H1 (cell line): ENCODE measurements at regions not wholly inside any gene's neighbourhood (a gene's known extent, or its start where the extent isn't known, plus 50 kb on each side); places are given as distances from the start of the nearest gene placed in this dataset.

ENCODE experiments used
- CTCF ChIA-PET: fragments of 300-600 bp; sonication (Branson Sonifier 250); formaldehyde crosslinking; loops from one replicate; lab custom pipeline; 2021; ENCODE audit not compliant: partially characterized antibody; lab: Charles Lee
- POLR2A ChIA-PET: fragments of 300-600 bp; sonication (Branson Sonifier 250); formaldehyde crosslinking; loops from one replicate; lab custom pipeline; 2021; ENCODE audit warnings: inconsistent platforms; ENCODE audit not compliant: partially characterized antibody; lab: Charles Lee
- DNase-seq, 2 experiments: peaks; one replicate each; pipeline versions ENCODE4 v3.0.0 to v3.0.0-alpha.2; 2010 to 2022; ENCODE audit warnings: low spot score in 2 of 2, low read depth in 1 of 2, mixed read lengths in 1 of 2
- FAIRE-seq: peaks from 2 replicates; lab custom pipeline; 2011; peaks lifted over from hg19 to GRCh38; lab: Jason Lieb, UNC
- H2AFZ ChIP-seq: 2 replicates; pipeline ENCODE4 v1.8.1; 2012; ENCODE audit warnings: low read length, inconsistent platforms
- H2AK5ac ChIP-seq: 2 replicates; pipeline ENCODE4 v1.6.1; 2013; ENCODE audit warnings: low read depth, low read length
- H2BK120ac ChIP-seq: replicated peaks from 2 replicates; pipeline ENCODE3; 2013; ENCODE audit warnings: low read depth, low read length, inconsistent platforms
- H2BK12ac ChIP-seq: 2 replicates; pipeline ENCODE4 v1.6.1; 2013; ENCODE audit warnings: low read depth, low read length
- H2BK15ac ChIP-seq: 2 replicates; pipeline ENCODE4 v1.6.1; 2013; ENCODE audit warnings: low read length
- H2BK20ac ChIP-seq: 2 replicates; pipeline ENCODE4 v1.6.1; 2013; ENCODE audit warnings: low read length
- H2BK5ac ChIP-seq: 2 replicates; pipeline ENCODE4 v1.6.1; 2013; ENCODE audit warnings: low read depth, low read length
- H3K14ac ChIP-seq: 2 replicates; pipeline ENCODE4 v1.6.1; 2013; ENCODE audit warnings: inconsistent platforms; ENCODE audit not compliant: insufficient read length
- H3K18ac ChIP-seq: 2 replicates; pipeline ENCODE4 v1.6.1; 2013; ENCODE audit warnings: low read length; ENCODE audit errors: extremely low read depth
- H3K23ac ChIP-seq: 2 replicates; pipeline ENCODE4 v1.6.1; 2013; ENCODE audit warnings: inconsistent platforms; ENCODE audit not compliant: insufficient read length
- H3K23me2 ChIP-seq: 2 replicates; pipeline ENCODE4 v1.6.1; 2013; ENCODE audit warnings: low read depth, low read length
- H3K27ac ChIP-seq: 2 replicates; pipeline ENCODE4 v1.6.1; 2011; ENCODE audit warnings: low read depth, low read length, inconsistent platforms
- H3K27me3 ChIP-seq, 4 experiments: replicated peaks in 1 of 4; 1 replicate in 1 of 4; 2 replicates in 3 of 4; pipeline versions ENCODE4 v1.6.1 to v1.8.1; 2011 to 2013; ENCODE audit warnings: low read length in 3 of 4, mild to moderate bottlenecking in 3 of 4, inconsistent platforms in 2 of 4, mixed read lengths in 2 of 4, moderate library complexity in 1 of 4; ENCODE audit not compliant: control insufficient read depth in 3 of 4, insufficient read depth in 3 of 4; ENCODE audit errors: extremely low read depth in 1 of 4
- H3K36me3 ChIP-seq, 4 experiments: 2 replicates each; pipeline versions ENCODE4 v1.6.1 to v1.8.1; 2011 to 2013; ENCODE audit warnings: mild to moderate bottlenecking in 4 of 4, low read length in 3 of 4, moderate library complexity in 2 of 4, control low read depth in 1 of 4, inconsistent platforms in 1 of 4; ENCODE audit not compliant: insufficient read depth in 4 of 4, control insufficient read depth in 2 of 4
- H3K4ac ChIP-seq: replicated peaks from 2 replicates; pipeline ENCODE3; 2013; ENCODE audit warnings: low read length, low read depth, mixed read lengths, inconsistent platforms; ENCODE audit not compliant: insufficient read length
- H3K4me1 ChIP-seq, 4 experiments: replicated peaks in 1 of 4; 1 replicate in 1 of 4; 2 replicates in 3 of 4; pipeline versions ENCODE4 v1.6.1 to v1.8.1; 2011 to 2013; ENCODE audit warnings: low read length in 3 of 4, inconsistent platforms in 2 of 4, mixed read lengths in 1 of 4; ENCODE audit not compliant: insufficient read depth in 4 of 4, control insufficient read depth in 3 of 4
- H3K4me2 ChIP-seq, 2 experiments: 2 replicates each; pipeline versions ENCODE4 v1.6.1 to v1.8.1; 2011 to 2013; ENCODE audit warnings: low read depth in 2 of 2, low read length in 2 of 2, control low read depth in 1 of 2, inconsistent platforms in 1 of 2, mild to moderate bottlenecking in 1 of 2; ENCODE audit not compliant: insufficient read depth in 1 of 2
- H3K4me3 ChIP-seq, 4 experiments: fragments of 200-600, 300-600 bp in 1 of 4; sonication (generic), shearing (Covaris generic), sonication (Bioruptor Twin) in 1 of 4; 2 replicates each; pipeline versions ENCODE4 v1.5.1 to v1.8.1; 2011 to 2016; ENCODE audit warnings: low read length in 4 of 4, low read depth in 3 of 4, control low read depth in 2 of 4, inconsistent platforms in 2 of 4, mild to moderate bottlenecking in 2 of 4, mixed read lengths in 1 of 4, moderate library complexity in 1 of 4; ENCODE audit not compliant: insufficient read depth in 2 of 4; ENCODE audit errors: extremely low read depth in 1 of 4
- H3K56ac ChIP-seq: replicated peaks from 2 replicates; pipeline ENCODE3; 2013; ENCODE audit warnings: low read depth, mild to moderate bottlenecking, mixed read lengths, low read length, inconsistent platforms; ENCODE audit not compliant: insufficient read length
- H3K79me1 ChIP-seq: 2 replicates; pipeline ENCODE4 v1.6.1; 2013; ENCODE audit warnings: low read depth, low read length, control low read depth
- H3K79me2 ChIP-seq, 2 experiments: 2 replicates each; pipeline versions ENCODE4 v1.6.1 to v1.8.1; 2012 to 2013; ENCODE audit warnings: low read length in 2 of 2, mild to moderate bottlenecking in 2 of 2, inconsistent platforms in 1 of 2; ENCODE audit not compliant: insufficient read depth in 2 of 2, control insufficient read depth in 1 of 2
- H3K9ac ChIP-seq, 4 experiments: replicated peaks in 1 of 4; 1 replicate in 1 of 4; 2 replicates in 3 of 4; pipeline versions ENCODE4 v1.6.1 to v1.8.1; 2011 to 2013; ENCODE audit warnings: low read depth in 3 of 4, low read length in 3 of 4, control low read depth in 2 of 4, mild to moderate bottlenecking in 2 of 4, moderate library complexity in 2 of 4, inconsistent platforms in 1 of 4; ENCODE audit errors: extremely low read depth in 1 of 4
- H3K9me3 ChIP-seq, 2 experiments: 2 replicates each; pipeline versions ENCODE4 v1.6.1 to v1.8.1; 2012 to 2013; ENCODE audit warnings: mild to moderate bottlenecking in 2 of 2, moderate library complexity in 2 of 2, control low read depth in 1 of 2, inconsistent platforms in 1 of 2, low read depth in 1 of 2, low read length in 1 of 2, mixed read lengths in 1 of 2; ENCODE audit not compliant: insufficient read depth in 2 of 2
- H4K20me1 ChIP-seq, 2 experiments: replicated peaks in 1 of 2; 2 replicates each; pipeline versions ENCODE3 to v1.8.1; 2011 to 2013; ENCODE audit warnings: inconsistent platforms in 2 of 2, low read length in 2 of 2, mild to moderate bottlenecking in 1 of 2; ENCODE audit not compliant: insufficient read depth in 2 of 2, control insufficient read depth in 1 of 2
- H4K5ac ChIP-seq: 2 replicates; pipeline ENCODE4 v1.6.1; 2013; ENCODE audit warnings: low read length, low read depth, mixed read lengths, inconsistent platforms; ENCODE audit not compliant: insufficient read length
- H4K8ac ChIP-seq: 2 replicates; pipeline ENCODE4 v1.8.0; 2013; ENCODE audit warnings: mild to moderate bottlenecking, moderate library complexity, low read length, inconsistent platforms; ENCODE audit not compliant: insufficient read depth; ENCODE audit errors: extremely low read depth
- H4K91ac ChIP-seq: replicated peaks from 2 replicates; pipeline ENCODE3; 2013; ENCODE audit warnings: low read length, mixed read lengths, inconsistent platforms; ENCODE audit not compliant: insufficient read length
- CHD2 ChIP-seq: IDR thresholded peaks from 2 replicates; pipeline ENCODE4 v1.6.1; 2012; ENCODE audit warnings: low read length, improper control_type of control experiment
- SAP30 ChIP-seq: fragments of 300-600 bp; sonication (generic); IDR thresholded peaks from 2 replicates; pipeline ENCODE4 v1.7.1; 2012; ENCODE audit warnings: low read length, moderate library complexity, mild to moderate bottlenecking, inconsistent platforms; ENCODE audit not compliant: insufficient read depth, insufficient replicate concordance
- WGBS, 2 experiments: shearing (Covaris generic) in 1 of 2; methylation state at CpG; one replicate each; pipeline versions ENCODE4 v1.1.6 to v1.1.7; 2013 to 2015; ENCODE audit warnings: low lambda C conversion rate in 2 of 2, mixed read lengths in 2 of 2, inconsistent platforms in 1 of 2, low coverage in 1 of 2, missing lambda C conversion rate in 1 of 2; ENCODE audit not compliant: insufficient replicate concordance in 2 of 2, insufficient coverage in 1 of 2, insufficient read length in 1 of 2; ENCODE audit errors: extremely low coverage in 1 of 2, missing lambda C conversion rate in 1 of 2; 5-methylcytosine and 5-hydroxymethylcytosine counted together

GRCh38 chr3:159620873-159621272 is 367.8 kb upstream of the IL12A start:
- H2BK120ac ChIP-seq, result no peak overlapping the region
- no peak overlapping the region for H3K4ac ChIP-seq
- no peak overlapping the region for H3K9ac ChIP-seq
- H4K20me1 ChIP-seq, result no peaks in the 10 kb centered on the region
- ChIA-PET POLR2A (no interaction called here), CTCF (interaction anchor here (1.0 to 2.7 kb wide), 12 partner anchors 12 to 369 kb away, joined by 3 to 16 read pairs (median 4); no protein-coding TSS in a partner anchor)
- no peak overlapping the region for H3K4me3 ChIP-seq
- H3K9me3 ChIP-seq, result no peaks in the 10 kb centered on the region
- H2BK12ac ChIP-seq, result no peak overlapping the region
- no peak overlapping the region for H3K4me2 ChIP-seq
- no peak overlapping the region for H2BK15ac ChIP-seq
- no peaks in the 10 kb centered on the region for H3K27me3 ChIP-seq
- H2BK20ac ChIP-seq, result no peak overlapping the region
- no peak overlapping the region for H3K18ac ChIP-seq
- no peak overlapping the region for H3K56ac ChIP-seq
- H3K14ac ChIP-seq, result no peak overlapping the region
- no peak overlapping the region for H4K91ac ChIP-seq
- peaks cover 0 to 5% (median 0%) of the 10 kb centered on the region in 4 experiments; a peak in 2 of 7 replicates for H3K4me1 ChIP-seq
- H3K79me2 ChIP-seq, result no peaks in the 10 kb centered on the region
- no peak overlapping the region for H2AK5ac ChIP-seq
- no peaks in the 10 kb centered on the region for H3K79me1 ChIP-seq
- no peak overlapping the region for H4K8ac ChIP-seq
- H3K36me3 ChIP-seq, result no peaks in the 10 kb centered on the region
- WGBS, 2 experiments, result 93% methylated on average over 4 of the region's 4 CpGs; no CpG with 5 or more reads in 1 of the 2 experiments
- H3K23ac ChIP-seq, result no peak overlapping the region
- no peak overlapping the region for H2AFZ ChIP-seq
- no peak for FAIRE-seq
- H4K5ac ChIP-seq, result no peak overlapping the region
- H2BK5ac ChIP-seq, result no peak overlapping the region
- H3K27ac ChIP-seq, result no peak overlapping the region
- no peaks in the 10 kb centered on the region for H3K23me2 ChIP-seq
- TF ChIP-seq SAP30 (no peak), CHD2 (no peak)
- DNase-seq, result no peak
